GM12891 (cell line): ENCODE measurements at regions not wholly inside any gene's neighbourhood (a gene's known extent, or its start where the extent isn't known, plus 50 kb on each side); places are given as distances from the start of the nearest gene placed in this dataset.

Experiments
- POLR2A ChIP-seq: IDR thresholded peaks from 2 replicates; pipeline ENCODE4 v1.6.1; 2011; ENCODE audit warnings: low read depth, low read length, control low read depth
- POLR2AphosphoS5 ChIP-seq: IDR thresholded peaks from 2 replicates; pipeline ENCODE4 v1.6.1; 2011; ENCODE audit warnings: low read depth, low read length, control low read depth
- SPI1 ChIP-seq: IDR thresholded peaks from 2 replicates; pipeline ENCODE4 v1.6.1; 2011; ENCODE audit warnings: low read depth, low read length, control low read depth
- TAF1 ChIP-seq: IDR thresholded peaks from 2 replicates; pipeline ENCODE4 v1.6.1; 2011; ENCODE audit warnings: low read depth, low read length, control low read depth

DNA sequence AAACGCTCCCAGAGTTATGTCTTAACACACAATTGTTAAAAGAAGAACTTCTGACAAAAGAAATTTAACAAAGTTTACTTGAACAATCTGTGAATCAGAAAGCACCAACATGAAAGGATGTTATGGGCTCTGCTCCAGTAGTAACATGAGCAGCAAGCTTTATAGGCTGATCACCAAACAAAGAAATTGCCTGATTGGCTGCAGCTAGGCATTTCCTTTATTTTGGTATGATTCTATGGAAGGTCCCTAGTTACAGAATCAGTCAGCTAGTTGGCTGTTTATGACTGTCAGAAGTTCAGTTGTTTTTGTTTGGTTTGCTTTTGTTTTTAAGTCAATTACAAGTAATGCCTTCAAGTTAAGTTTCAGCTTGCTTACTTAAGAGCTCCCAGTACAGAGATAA, 102.4 kb upstream of the SMC2 start:
- TF ChIP-seq POLR2AphosphoS5 = no peak
- no peak for TF ChIP-seq TAF1
- 0 out of 2 replicates have a peak, but pooled peaks have one; percentile 12 for TF ChIP-seq SPI1
- peak; percentile 52; the same call in 1 of the 2 replicates for TF ChIP-seq POLR2A
